GM18909 (cell line): ENCODE measurements at regions not wholly inside any gene's neighbourhood (a gene's known extent, or its start where the extent isn't known, plus 50 kb on each side); places are given as distances from the start of the nearest gene placed in this dataset.
"Not testable (repeated sequence)": the region's sequence is repeated elsewhere in the genome, so short reads cannot be mapped to it uniquely, and the experiment has no call there.

Source experiments
- ATAC-seq: cut with Tn5 transposase; IDR thresholded peaks from one replicate; pipeline ENCODE4 v1.9.1; 2021; ENCODE audit warnings: mild to moderate bottlenecking; ENCODE audit not compliant: unreplicated experiment, poor library complexity

DNA sequence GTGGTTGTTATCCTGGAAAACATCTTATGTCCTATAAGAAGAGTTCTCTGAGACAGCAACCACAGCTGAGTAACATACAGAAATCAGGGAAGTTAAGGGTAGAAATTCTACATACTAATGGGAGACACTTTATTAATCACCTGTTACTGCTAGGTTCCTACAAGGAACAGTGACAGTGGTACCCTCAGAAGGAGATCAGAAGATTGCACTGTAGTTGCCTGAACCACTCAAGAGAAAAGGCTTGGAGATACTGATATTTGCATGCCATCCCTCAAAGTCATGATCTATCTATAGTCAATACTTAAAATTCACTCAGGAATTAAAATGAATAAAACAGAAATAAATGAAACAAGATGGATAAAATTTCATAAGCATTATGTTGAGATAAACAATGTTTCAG is 136.0 kb downstream of the LMLN start:
- ATAC-seq, result no peak

DNA sequence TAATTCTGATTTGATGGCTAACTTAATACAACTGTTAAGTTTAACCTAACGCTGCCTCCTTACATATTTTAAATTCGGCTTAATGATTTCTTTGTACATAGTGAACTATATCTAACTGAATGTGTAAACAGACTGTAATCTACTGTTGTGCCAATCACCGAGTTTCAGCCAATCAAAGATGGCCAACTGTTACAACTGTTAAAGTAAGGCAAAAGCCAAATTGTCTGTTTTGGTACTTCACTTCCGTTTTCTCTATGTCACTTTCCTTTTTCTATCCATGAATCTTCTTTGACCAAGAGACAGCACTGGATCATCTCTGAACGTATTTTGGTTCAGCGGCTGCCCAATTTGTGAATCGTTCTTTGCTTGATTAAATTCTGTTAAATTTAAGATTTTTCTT is 137.0 kb downstream of the LMLN start:
- ATAC-seq, result no peak

DNA sequence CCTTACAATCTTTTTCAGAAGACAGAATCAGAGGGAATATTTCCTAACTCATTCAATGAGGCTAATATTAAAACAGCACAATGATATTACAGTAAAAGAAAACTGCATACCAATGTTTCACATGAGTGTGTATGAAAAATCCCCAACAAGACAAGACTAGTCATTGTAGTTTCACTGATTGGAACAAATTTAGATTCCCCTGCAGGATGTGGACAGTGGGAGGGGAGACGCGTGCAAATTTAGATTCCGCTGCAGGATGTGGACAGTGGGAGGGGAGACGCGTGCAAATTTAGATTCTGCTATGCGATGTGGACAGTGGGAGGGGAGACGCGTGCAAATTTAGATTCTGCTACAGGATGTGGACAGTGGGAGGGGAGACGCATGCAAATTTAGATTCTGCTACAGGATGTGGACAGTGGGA is 138.7 kb downstream of the LMLN start:
- not testable (repeated sequence) for ATAC-seq

DNA sequence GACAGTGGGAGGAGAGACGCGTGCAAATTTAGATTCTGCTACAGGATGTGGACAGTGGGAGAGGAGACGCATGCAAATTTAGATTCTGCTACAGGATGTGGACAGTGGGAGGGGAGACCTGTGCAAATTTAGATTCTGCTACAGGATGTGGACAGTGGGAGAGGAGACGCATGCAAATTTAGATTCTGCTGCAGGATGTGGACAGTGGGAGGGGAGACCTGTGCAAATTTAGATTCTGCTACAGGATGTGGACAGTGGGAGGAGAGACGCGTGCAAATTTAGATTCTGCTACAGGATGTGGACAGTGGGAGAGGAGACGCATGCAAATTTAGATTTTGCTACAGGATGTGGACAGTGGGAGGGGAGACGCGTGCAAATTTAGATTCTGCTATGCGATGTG is 143.1 kb downstream of the LMLN start:
- not testable (repeated sequence) for ATAC-seq

DNA sequence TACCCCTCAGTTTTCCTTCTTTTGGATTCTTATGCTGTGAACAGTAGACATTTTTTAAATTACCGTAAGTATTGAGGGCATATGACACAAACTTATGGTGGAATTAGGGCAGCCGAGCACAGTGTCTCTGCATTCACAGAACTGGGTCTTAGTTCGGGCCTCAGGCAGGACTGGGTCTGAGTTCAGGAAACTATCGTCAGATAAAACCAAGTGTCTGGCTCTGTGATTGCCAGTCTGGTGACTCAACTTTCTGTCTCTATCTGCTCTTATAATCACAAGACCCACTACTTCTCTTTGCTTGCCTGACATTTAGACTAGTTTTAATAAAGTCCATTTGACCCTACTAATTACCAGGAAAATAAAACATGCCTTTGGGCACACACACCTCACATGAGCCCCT is 146.2 kb downstream of the LMLN start:
- no peak for ATAC-seq

DNA sequence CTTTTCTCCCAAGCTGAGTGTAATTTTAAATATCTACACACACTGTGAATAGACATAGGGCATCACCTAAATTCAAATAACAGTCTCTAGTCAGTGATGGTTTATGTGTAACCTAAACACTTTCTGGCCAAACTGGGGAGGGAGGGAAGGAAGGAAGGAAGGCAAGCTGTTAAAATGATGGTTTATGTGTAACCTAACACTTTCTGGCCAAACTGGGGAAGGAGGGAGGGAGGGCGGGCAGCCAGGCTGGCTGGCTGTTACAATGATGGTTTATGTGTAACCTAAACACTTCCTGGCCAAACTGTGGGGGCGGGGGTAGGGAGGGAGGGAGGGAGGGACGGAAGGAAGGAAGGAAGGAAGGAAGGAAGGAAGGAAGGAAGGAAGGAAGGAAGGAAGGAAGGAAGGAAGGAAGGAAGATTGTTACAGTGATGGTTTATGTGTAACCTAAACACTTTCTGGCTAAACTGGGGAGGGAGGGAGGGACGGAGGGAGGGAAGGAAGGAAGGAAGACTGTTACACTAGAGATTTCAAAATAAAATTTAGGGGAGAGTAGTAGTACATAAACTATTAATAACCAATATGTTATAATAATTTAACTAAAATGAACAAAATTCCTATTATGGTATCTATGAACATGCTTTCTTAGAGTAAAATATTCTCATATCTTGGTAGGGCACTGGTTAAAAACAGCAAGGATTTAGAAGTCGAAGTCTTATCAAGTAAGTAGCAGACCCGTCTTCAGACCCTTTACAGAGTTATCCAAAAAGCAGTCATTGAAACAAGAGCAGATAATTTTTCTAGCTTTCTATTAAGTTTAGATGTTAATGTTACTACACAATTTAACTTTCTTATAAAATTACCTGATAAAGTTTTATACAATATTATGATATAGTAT is 148.1 kb downstream of the LMLN start:
- no peak for ATAC-seq

DNA sequence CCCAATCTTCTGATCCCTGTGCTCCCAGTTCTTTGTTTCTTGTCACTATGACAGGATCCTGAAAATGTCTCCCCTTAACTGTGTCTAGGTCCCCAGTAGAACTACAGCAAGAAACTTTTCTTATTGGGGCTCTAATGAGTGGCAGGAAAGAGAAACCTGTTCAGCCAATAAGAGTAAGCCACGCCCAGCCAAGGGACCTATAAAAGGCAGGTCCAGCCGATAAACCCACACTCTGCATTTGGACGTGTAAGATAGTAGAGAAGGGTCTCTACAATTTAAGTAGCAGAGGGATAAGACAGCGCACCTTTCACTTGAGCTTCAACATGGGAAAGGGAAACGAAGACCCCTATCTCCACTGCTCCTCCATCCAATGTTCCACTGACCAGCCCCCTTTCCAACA is 149.9 kb downstream of the LMLN start:
- no peak for ATAC-seq

DNA sequence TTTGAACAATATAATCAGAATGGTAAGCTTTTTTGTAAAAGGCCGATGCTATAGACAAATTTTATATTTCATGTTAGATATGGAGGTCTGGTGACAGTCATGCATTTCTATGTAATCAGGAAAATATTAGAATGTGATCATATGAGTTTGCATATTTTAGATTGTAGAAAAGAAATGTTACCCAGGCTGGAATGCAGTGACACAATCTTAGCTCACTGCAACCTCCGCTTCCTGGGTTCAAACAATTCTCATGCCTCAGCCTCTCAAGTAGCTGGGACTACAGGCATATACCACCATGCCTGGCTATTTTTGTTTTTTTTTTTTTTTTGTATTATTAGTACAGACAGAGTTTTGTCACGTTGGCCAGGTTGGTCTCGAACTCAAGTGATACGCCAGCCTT is 152.0 kb downstream of the LMLN start:
- ATAC-seq, result no peak

DNA sequence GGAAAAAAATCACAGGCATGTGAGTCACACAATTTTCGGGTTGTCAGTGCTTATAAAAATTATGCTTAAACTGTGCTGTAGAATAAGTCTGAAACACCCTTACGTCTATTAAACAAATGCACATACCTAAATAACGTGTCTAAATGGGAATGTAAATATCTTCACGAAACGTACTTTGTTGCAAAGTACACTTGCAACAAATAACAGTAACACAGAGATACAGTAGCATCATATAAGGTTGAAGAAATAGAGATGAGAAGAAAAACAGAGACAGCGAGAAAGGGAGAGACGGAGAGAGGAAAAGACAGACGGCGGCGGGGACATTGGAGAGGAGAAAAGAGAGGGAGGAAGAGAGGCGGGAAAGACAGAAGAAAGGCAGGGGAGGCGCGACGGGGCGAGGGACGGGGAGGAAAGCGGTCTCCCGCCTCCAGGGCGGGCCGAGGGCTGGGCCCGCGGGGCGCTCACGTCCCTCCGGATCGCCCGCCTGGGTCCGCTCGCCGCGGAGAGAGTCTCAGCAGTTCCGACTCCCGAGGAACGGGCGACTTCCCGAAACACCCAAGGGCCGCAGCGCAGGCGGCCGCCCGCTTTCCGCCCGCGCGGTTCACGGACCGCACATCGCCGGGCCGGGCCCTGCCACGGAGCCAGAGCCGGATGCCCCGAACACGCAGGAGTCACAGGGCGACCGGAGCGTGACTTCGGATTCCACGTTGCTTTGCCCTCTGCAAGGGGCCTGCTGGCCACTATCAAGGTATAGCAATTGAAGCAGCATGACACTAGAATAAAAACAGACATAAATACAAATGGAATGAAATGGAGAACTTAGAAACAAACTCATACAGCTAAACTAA is 153.4 kb downstream of the LMLN start:
- no peak for ATAC-seq

DNA sequence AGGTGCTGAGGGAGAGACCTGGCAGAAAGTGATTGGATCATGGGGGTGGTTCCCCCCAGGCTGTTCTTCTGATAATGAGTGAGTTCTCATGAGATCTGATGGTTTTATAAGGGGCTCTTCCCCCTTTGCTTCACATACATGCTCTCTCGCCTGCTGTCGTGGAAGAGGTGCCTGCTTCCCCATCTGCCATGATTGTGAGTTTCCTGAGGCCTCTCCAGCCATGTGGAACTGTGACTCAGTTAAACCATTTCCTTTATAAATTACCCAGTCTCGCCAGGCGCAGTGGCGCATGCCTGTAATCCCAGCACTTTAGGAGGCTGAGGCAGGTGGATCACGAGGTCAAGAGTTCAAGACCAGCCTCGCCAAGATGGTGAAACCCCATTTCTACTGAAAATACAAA is 154.5 kb downstream of the LMLN start:
- not testable (repeated sequence) for ATAC-seq

DNA sequence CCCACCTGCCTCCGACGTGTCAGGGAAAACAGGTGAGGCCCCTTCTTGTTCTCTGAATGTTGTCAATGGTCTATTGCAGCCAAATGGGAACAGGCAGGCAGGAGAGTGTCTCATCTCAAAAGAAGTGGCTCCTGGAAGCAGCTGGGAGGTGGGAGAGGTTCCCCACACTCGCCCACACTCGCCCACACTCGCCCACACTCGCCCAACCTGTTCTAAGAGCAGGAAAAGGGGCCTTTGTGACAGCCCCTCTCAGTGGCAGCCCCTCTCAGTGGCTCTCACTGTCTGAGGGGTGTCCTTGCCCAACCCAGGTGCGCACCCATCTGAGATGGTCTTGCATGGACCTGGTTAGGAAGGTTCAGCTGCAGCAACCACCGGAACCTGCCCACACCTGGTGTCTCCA is 162.2 kb downstream of the LMLN start:
- ATAC-seq, result not testable (repeated sequence)

DNA sequence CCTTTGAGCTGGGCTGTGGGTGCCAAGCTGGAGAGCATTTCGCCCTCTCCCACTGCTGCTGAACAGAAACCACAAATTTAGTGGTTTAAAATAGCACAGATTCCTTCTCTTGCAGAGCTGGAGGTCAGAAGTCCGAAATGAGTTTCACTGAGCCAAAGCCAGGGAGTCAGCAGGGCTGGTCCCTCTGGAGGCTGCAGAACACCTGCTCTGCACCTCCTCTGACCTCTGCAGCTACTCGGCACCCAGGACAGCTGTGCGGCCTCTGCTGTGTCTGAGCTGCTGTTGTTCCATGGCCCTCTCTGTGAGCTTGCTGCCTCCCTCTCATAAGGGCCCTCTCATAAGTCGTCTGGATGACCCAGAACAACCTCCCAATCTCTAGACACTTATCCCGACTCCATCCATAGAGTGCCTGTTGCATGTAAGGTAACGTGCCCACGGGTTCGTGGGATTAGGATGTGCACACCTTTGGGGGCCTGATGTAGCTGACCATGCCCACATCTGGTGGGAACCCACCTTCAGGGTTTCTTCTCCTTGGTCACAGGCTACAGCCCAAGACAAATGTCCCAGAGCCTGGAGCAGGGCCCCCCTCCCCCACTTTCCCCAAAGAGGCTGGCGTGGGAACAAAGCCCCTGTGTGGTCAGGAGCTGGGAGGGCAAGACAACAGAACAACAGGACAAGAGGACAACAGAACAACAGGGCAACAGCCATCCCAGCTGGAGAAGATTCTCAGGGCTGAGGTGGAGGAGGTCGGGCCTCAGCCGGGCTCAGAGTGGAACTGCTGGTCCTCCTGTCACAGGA is 177.2 kb downstream of the LMLN start:
- ATAC-seq, result not testable (repeated sequence)

DNA sequence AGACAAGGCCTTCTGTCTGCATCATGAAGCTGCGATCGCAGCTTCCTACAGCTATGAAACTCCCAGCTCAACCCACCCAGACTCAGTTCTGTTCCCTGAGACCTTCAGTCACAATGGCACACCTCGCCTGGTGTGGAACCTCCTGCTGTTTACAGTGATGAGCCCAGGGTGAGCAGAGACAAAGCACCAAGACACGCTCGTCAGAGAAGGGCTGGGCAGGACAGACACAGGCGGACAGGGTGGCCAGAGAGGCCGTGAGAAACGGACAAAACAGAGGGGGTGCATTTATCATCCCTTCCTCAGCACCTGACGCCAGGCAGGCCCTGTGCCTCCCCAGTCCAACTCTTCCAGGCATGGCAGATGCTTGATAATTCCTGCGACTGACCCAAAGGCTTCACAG is 178.2 kb downstream of the LMLN start:
- ATAC-seq, result not testable (repeated sequence)

DNA sequence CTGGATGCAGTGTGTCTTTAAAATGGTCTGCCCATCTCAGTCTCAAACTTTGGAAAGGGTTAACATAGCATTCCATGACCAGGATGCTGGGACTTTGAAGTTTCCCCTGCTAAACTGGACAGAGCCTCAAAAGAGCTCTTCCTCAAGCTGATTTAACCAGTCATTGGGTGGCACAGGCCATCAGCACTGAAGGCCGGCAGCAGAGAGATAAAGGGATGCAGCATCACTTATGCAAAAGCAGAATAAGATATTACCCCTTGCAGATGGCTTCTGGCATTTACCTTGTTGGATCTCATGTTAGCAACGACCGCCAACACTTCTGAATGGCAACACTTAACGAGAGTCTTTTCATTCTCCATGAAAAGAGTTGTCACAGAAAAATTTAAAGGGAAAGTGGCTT is 179.0 kb downstream of the LMLN start:
- ATAC-seq, result not testable (repeated sequence)

DNA sequence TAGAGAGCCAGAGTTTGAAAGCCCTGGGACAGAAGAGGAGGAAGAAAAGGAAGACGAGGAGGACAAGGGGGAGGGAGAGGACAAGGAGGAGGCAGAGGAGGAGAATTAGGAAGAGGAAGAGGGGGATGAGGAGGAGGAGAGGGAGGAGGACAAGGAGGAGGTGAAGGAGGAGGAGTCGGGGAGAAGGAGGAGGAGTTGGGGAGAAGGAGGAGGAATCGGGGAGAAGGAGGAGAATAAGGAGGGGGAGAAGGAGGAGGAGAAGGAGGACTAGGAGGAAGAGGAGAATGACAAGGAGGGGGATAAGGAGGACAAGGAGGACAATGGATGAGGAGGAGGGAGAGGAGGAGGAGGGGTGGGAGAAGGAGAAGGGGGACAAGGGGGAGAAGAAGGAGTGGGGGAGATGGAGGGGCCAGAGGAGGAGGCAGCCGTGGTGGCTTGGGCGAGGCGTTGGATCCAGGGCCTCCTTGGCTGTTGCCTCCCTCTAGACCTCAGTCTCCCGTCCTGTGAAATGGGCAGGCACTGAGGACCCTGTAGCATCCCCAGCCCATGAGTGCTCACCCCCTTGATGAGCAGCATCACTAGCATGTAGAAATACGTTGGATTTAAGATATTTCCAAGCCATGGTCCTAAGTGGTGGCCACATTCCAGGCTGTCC is 179.6 kb downstream of the LMLN start:
- ATAC-seq, result not testable (repeated sequence)

DNA sequence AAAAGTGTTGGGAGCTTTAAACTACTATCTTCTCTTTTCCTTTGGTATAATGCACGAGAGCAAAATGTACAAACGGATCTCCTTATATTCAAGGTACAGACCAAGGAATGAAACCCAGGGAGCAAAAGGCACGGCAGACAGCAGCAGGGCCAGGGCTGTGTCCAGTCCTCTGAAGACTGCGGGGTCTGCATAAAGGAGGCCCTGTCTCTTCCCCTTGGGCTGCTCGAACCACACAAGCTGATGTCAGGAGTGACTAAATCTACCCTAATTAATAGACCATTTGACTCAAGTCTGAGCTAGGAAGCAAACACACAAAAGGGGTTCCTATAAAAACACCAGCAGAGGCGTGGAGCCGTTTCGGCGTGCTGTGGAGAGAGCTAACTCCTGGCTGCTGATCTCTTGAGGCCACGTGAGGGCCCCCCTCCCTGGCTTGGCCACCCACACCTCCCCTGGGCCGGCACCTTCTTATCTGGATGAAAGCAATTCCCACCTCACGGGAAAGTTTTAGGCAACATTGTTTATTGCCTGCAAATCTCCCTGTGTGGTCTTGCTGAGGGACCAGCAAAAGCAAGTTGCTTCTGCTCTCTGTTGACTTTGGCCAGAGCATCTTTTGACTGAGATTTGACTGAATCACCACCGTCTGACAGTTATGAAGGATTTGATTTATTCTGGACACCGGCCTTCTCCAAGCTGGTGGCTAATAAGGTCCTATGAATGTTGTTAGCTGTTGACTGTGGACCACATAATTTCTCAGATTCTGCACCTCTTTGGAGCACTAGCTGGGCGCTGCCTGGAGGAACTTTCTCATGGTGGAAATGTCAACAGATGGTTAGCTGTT is 183.5 kb downstream of the LMLN start:
- not testable (repeated sequence) for ATAC-seq

DNA sequence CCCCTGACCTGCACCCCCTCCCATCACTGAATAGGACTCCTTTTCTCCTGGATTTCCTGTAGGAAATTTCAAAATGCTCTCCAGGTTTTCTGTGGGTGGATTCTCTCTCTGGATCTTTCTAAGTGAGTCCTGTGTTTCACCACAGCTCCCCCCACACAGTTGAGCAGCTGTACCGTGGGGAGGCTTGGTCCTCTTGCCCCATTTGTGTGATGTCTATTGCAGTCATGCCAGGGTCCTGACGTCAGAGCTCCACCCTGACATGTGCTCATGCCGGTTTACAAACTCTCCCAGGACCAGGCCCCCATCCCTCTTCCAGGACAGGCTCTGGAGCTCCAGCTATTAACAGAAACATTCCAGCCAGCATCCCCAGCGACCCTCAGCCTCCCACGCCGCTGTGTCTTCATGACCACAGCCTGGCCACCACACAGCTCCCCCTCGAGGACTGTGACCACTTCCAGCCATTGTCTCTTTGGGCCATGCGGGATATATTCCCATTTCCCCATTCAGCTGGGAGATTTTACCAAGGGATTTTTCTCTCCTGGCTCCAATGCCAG is 185.3 kb downstream of the LMLN start:
- ATAC-seq, result not testable (repeated sequence)

DNA sequence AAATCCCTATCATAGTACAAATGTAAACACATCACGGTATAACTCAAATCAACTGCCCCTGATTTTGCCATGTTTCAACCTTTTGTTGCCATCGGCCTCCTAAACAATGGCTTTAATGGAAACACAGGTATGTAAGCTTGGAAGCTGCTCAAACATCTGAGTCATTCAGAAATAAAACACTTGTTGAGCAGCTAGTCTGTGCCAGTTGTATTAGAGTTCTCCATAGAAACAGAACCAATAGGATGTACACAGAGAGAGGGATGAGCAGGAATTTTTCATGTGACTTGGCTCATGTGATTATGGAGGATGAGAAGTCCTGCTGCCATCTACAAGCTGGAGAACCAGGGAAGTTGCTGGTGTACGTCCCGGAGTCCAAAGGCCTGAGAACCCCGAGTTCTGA is 186.1 kb downstream of the LMLN start:
- not testable (repeated sequence) for ATAC-seq
